ENCODE measurements at regions not wholly inside any gene's neighbourhood (a gene's known extent, or its start where the extent isn't known, plus 50 kb on each side); places are given as distances from the start of the nearest gene placed in this dataset.

DNA sequence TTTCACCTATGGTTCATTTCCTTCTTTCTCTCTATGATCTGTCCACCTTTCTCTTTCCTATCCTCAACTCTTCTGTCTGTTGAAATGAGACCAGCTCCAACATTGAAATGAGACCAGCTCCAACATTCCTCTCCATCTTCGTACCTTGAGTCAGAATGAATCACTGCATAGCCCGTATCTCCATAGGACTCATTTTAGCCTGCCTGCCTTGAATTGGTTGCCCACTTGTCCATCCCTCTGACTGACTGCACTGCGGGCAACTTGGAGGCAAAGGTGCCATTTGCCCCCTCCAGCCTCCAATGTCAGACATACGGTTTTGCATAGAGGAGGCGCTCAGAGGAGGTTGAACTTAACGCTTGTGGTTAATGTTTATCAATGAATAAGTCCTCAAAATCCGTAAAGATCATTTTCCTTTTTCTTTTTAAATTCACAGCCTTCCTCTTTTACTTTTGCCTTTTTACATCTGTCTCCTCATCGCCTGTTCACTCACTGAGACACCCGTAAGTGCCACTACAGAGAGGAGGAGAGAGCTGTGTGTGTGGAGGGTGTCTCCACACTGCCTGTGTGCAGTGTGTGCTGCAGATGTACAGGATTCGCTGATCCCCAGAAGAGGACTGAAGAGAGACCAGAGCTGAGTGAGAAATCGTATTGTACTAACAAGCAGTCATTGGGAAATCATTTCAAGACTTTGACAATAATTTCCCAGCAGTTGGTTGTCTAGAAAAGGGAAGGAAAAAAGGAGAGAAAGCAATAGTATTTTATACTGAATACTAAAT is 579.6 kb upstream of the MAP3K7 start:
- Histone ChIP-seq H3K27me3 (ENCODE audit: insufficient read depth, poor library complexity, severe bottlenecking) (no peaks in the 10 kb centered on the region), H3K27ac (replicated peaks) (no peak overlapping the region), H3K4me3 (replicated peaks; ENCODE audit: insufficient read depth, low read length) (no peak overlapping the region)
- no peak for DNase-seq (ENCODE audit: low read depth in 1 of 2, low spot score in 1 of 2)
- TF ChIP-seq SPI1 (IDR thresholded peaks at IDR 0.05; ENCODE audit: borderline replicate concordance, low read depth) (no peak), GABPA (IDR thresholded peaks at IDR 0.05; ENCODE audit: low read depth) (no peak), POLR2AphosphoS5 (IDR thresholded peaks at IDR 0.05; ENCODE audit: low read depth) (no peak)
- TF ChIP-seq, protein P1, sequence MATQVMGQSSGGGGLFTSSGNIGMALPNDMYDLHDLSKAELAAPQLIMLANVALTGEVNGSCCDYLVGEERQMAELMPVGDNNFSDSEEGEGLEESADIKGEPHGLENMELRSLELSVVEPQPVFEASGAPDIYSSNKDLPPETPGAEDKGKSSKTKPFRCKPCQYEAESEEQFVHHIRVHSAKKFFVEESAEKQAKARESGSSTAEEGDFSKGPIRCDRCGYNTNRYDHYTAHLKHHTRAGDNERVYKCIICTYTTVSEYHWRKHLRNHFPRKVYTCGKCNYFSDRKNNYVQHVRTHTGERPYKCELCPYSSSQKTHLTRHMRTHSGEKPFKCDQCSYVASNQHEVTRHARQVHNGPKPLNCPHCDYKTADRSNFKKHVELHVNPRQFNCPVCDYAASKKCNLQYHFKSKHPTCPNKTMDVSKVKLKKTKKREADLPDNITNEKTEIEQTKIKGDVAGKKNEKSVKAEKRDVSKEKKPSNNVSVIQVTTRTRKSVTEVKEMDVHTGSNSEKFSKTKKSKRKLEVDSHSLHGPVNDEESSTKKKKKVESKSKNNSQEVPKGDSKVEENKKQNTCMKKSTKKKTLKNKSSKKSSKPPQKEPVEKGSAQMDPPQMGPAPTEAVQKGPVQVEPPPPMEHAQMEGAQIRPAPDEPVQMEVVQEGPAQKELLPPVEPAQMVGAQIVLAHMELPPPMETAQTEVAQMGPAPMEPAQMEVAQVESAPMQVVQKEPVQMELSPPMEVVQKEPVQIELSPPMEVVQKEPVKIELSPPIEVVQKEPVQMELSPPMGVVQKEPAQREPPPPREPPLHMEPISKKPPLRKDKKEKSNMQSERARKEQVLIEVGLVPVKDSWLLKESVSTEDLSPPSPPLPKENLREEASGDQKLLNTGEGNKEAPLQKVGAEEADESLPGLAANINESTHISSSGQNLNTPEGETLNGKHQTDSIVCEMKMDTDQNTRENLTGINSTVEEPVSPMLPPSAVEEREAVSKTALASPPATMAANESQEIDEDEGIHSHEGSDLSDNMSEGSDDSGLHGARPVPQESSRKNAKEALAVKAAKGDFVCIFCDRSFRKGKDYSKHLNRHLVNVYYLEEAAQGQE (IDR thresholded peaks at IDR 0.05; ENCODE audit: insufficient replicate concordance, low read depth): no peak
- TF ChIP-seq, protein P2, sequence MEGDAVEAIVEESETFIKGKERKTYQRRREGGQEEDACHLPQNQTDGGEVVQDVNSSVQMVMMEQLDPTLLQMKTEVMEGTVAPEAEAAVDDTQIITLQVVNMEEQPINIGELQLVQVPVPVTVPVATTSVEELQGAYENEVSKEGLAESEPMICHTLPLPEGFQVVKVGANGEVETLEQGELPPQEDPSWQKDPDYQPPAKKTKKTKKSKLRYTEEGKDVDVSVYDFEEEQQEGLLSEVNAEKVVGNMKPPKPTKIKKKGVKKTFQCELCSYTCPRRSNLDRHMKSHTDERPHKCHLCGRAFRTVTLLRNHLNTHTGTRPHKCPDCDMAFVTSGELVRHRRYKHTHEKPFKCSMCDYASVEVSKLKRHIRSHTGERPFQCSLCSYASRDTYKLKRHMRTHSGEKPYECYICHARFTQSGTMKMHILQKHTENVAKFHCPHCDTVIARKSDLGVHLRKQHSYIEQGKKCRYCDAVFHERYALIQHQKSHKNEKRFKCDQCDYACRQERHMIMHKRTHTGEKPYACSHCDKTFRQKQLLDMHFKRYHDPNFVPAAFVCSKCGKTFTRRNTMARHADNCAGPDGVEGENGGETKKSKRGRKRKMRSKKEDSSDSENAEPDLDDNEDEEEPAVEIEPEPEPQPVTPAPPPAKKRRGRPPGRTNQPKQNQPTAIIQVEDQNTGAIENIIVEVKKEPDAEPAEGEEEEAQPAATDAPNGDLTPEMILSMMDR (IDR thresholded peaks at IDR 0.05; ENCODE audit: insufficient read depth, low read length): no peak

DNA sequence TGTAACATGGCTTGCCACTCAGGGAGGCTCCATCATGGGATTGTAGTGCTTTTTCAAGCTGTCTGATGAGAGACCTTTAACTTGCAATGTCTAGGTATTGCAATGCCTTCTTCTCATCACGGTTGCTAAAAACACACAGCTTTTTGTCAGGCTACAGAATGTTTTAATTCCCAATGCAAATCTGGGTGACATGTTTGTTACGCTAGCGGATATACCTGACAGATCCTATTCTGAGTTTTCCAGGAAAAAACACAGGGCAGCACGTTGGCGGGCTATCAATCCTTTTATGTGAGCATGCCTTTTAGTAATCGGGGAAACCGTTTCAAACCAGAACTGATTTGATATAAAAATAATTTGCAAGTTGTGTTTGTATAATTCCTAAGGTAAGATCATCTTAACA is 577.2 kb upstream of the MAP3K7 start:
- Histone ChIP-seq H3K27me3 (ENCODE audit: insufficient read depth, poor library complexity, severe bottlenecking) (no peaks in the 10 kb centered on the region), H3K4me3 (replicated peaks; ENCODE audit: insufficient read depth, low read length) (no peak overlapping the region), H3K27ac (replicated peaks) (no peak overlapping the region)
- no peak for DNase-seq (ENCODE audit: low read depth in 1 of 2, low spot score in 1 of 2)
- TF ChIP-seq, protein P2 (IDR thresholded peaks at IDR 0.05; ENCODE audit: insufficient read depth, low read length): no peak
- TF ChIP-seq POLR2AphosphoS5 (IDR thresholded peaks at IDR 0.05; ENCODE audit: low read depth): no peak

DNA sequence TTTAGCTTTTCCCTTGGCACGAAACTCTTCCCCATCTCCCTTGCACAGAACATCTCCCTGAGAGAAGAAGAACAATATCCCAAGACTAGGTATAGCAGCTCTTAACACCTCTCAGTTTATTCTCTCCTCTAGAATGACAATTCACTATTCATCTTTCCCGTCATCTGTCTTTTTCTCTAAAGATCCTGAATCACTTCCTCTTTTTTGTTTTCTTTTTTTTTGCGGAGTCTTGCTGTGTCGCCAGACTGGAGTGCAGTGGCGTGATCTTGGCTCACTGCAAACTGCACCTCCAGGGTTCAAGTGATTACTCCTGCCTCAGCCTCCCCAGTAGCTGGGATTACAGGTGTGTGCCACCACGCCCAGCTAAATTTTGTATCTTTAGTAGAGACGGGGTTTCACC is 574.4 kb upstream of the MAP3K7 start:
- TF ChIP-seq, protein P2 (IDR thresholded peaks at IDR 0.05; ENCODE audit: insufficient read depth, low read length): no peak
- TF ChIP-seq, protein P1 (IDR thresholded peaks at IDR 0.05; ENCODE audit: insufficient replicate concordance, low read depth): no peak
- TF ChIP-seq GABPA (IDR thresholded peaks at IDR 0.05; ENCODE audit: low read depth): no peak
- TF ChIP-seq SPI1 (IDR thresholded peaks at IDR 0.05; ENCODE audit: borderline replicate concordance, low read depth): peak; percentile 91
- no peak for TF ChIP-seq POLR2AphosphoS5 (IDR thresholded peaks at IDR 0.05; ENCODE audit: low read depth)
- DNase-seq (ENCODE audit: low read depth in 1 of 2, low spot score in 1 of 2): no peak
- H3K27me3 ChIP-seq (ENCODE audit: insufficient read depth, poor library complexity, severe bottlenecking): no peaks in the 10 kb centered on the region
- no peak overlapping the region for H3K27ac ChIP-seq (replicated peaks)
- no peak overlapping the region for H3K4me3 ChIP-seq (replicated peaks; ENCODE audit: insufficient read depth, low read length)
